ENCODE measurements at regions not wholly inside any gene's neighbourhood (a gene's known extent, or its start where the extent isn't known, plus 50 kb on each side); places are given as distances from the start of the nearest gene placed in this dataset.

GRCh38 chr22:44423556-44424358 is 74.3 kb downstream of the RTL6 start:
- intact Hi-C loops (cut with micrococcal nuclease): no loop called here

DNA sequence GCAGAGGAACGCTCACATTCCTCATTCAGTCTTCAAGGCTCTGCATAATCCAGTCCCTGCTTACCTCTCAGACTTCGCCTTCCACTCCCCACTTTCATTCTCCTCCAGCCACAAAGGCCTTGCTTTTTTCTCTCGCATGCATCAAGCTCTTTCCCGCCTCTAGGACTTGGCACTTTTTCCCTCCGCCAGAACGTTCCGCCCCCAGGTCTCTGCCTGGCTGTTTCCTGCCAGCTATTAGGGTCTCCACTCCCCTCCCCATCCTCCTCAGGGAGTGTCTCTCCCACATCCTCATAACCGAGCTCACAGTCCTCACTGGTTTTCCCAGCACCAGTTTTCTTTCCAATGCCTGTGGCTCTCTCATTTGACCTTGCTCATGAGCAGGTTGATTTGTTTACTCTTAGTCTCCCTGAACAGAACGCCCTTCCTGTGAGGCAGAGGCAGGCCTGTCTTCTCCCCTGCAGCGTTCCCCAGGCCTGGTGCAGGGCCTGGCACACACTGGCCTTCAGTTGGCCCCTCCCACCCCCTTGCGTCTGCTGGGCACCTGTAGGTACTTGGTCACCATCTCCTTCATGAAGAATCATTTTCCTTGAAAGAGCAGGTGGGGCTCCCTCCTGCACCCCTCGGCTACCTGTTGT is 75.2 kb downstream of the RTL6 start:
- intact Hi-C loops (cut with micrococcal nuclease): no loop called here

GRCh38 chr22:44419429-44419828 is 78.6 kb downstream of the RTL6 start:
- intact Hi-C loops (cut with micrococcal nuclease): no loop called here

- intact Hi-C loops (cut with micrococcal nuclease): no loop called here
Measured at GRCh38 chr22:44413211-44413610, 84.8 kb downstream of the RTL6 start.

DNA sequence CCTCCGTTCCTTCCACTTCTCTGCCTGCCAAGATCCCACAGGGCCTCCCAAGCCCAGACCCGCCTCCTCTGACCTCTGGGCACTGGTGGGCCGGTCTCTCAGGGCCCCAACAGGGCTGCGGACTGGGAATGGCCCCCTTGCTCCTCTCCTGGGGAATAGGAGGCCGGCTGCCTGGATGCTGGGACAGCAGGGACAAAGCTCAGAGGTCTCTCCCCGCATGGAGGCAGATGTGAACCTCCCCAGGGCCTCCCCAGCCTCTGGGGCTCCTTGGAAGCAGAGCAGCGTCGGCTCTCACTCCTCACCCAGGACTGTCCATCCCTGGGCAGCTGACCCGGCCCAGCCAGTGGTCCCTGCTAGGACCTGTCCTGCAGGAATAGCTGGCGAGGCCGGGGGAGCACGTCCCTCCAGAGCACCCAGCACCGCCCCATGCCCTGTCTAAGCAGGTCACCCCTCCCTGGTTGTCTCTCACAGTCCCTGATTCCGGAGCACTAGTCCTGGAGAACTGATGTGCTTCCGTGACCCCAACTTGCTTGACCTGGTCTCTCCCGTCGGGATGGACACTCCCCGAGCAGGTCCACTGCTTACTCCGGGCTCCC is 85.8 kb downstream of the RTL6 start:
- intact Hi-C loops (cut with micrococcal nuclease): no loop called here

GRCh38 chr22:44411226-44412135 is 86.6 kb downstream of the RTL6 start:
- intact Hi-C loops (cut with micrococcal nuclease): no loop called here

GRCh38 chr22:44410451-44410991 is 87.5 kb downstream of the RTL6 start:
- intact Hi-C loops (cut with micrococcal nuclease): no loop called here

- intact Hi-C loops (cut with micrococcal nuclease): loop anchor here (5.0 kb wide), 1 partner anchor 682 kb away; no protein-coding TSS in a partner anchor
Measured at GRCh38 chr22:44409974-44410316, 88.1 kb downstream of the RTL6 start.

DNA sequence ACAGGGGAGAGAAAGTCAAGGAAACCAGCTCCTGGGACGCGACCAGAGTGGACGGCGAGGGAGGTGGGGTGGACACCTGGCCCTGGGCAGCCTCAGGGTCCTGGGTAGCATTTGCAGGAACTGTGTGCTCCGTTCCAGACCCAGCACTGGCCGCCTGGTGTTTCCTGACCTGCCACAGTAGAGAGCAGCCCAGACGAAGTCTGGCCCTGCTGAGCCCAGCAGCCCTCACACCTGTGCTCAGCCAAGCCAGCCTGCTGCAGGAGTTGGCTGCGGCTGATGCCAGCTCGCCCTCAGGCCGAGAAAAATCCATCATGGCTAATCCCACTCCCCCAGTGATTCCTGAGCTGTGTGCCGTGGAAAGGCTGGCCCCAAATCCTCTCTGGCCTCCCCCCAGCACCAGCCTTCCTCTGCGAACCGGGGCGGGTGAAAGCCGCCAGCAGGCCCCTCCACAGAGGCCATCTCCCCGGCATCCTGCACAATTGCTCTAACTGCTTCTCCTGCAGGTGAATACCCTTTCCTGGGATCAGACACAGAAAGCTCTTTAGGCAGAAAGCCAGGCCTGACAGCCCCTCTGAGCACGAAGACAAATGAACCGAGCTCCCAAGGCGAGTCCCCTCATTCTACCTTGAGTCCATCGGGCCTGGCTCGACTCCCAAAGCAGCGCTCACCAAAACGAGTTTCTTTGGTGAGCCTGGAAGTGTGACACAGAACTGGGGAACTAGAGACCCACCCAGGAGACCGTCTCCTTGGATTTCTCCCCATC is 88.6 kb downstream of the RTL6 start:
- intact Hi-C loops (cut with micrococcal nuclease): loop anchor here (5.0 kb wide), 1 partner anchor 683 kb away; no protein-coding TSS in a partner anchor

- intact Hi-C loops (cut with micrococcal nuclease): loop anchor here (5.0 kb wide), 1 partner anchor 683 kb away; no protein-coding TSS in a partner anchor
Measured at GRCh38 chr22:44408829-44409192, 89.2 kb downstream of the RTL6 start.

- intact Hi-C loops (cut with micrococcal nuclease): loop anchor here (5.0 kb wide), 1 partner anchor 684 kb away; no protein-coding TSS in a partner anchor
Measured at GRCh38 chr22:44407987-44408828, 89.8 kb downstream of the RTL6 start.

DNA sequence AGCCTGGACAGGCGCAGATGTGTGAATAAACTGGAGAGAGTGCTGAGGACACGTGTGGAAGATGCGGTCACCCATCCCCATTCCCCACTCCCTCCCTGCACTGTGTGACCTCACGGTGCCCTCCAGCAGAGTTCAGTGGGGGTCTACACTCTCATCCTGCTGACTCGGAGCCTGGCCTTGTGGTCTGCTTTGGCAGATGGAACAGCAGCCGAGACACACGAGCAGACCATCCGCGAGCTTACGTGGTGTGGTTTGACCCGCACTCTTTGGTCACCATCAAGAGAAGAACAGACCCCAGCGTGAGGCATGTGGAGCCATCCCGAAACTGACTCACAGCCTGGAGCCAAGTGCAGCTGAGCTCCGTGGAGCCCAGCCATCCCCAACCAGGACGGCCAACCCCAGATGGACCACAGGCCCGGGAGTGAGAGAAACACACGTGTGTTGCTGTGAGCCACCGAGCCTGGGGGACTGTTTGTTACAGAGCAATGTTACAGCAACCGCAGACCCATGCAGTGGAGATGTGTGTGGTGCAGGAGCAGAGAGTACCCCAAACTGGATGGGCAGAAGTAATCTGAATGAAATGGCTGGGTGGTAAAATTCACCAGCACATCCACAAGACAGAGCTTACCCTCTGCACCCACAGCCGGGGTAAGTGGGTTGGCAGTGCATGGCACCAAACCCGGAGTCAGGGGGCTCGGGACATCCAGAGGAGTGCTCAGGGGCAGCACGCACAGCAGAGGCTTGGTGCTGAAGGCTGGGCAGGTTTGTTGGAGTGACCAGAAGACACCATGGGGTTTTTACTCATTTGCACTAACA is 90.7 kb downstream of the RTL6 start:
- intact Hi-C loops (cut with micrococcal nuclease): loop anchor here (5.0 kb wide), 1 partner anchor 685 kb away; no protein-coding TSS in a partner anchor

DNA sequence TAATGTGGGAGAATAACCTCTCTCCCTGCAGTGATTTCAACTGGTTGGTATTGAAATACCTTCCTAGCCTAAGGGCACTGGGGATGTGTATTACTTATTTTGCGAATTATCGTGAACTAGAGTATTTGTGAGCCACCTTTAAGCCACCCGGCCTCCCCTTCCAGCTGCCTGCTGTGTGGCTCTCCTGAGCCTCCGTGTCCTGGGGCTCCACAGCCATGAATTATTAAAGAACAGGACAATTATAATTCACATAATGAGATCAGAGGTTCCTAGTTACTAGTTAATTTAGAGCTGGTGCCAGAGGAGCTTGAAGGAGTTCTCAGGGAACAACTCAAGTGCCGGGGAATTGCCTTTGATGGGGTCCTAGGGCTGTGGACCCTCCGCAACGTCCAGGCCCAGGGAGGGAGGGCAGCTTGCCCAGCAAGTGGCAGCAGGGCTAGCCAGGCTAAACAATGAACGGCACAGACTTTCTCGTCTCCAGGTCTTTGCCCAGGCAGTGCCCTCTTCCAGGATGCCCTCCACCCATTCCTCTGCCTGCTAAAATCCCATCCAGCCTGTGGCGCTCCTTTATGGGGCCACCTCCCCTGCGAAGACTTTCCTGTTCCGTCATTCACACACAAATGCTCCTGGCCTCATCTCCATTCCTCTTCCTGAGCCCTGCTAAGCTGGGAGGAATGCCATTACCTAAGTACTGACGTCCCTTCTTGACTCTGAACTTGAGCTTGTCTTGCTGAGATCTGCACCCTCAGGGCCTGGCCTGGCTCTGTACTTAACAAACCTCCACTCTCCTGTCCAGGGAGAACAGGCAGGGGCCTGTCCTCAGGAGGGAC is 91.5 kb downstream of the RTL6 start:
- intact Hi-C loops (cut with micrococcal nuclease): loop anchor here (5.0 kb wide), 1 partner anchor 686 kb away; no protein-coding TSS in a partner anchor

GRCh38 chr22:44405661-44406060 is 92.4 kb downstream of the RTL6 start:
- intact Hi-C loops (cut with micrococcal nuclease): loop anchor here (5.0 kb wide), 1 partner anchor 687 kb away; no protein-coding TSS in a partner anchor

- intact Hi-C loops (cut with micrococcal nuclease): loop anchor here (5.0 kb wide), 1 partner anchor 688 kb away; no protein-coding TSS in a partner anchor
Measured at GRCh38 chr22:44404341-44405020, 91.7 kb upstream of the SHISAL1 start.

DNA sequence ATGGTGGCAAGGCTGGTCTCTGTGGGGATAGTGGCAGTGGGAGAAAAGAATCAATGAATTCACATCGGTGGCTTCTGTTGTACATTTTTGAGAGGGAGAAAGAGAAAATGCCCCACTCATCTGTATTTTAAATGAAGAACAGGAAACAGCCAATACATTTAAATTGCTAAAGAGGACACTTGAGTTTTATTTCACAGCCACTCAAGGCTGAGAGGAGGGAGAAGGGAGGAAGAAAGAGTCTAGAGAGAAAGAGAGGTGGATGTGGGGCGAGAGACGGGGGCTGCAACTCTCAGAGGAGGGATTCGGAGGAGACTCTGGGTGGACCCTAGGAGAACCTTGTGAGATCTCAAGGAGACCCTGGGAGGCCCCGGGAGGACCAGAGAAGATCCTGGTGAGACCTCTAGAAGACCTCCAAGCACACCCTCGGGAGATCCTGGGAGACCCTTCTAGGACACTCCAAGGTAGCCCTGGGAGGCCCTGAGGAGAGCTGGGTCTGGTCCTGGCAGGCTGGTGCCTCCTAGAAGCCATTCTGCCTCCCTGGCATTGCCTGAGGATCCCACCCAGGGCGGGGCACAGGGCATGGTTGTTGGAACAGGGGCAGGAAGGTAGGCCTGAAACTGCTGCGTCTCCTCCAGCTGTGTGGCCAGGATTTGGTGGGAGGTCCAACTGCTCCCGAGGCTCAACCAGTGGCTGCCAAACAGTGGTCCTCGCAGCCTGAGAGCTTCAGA is 91.0 kb upstream of the SHISAL1 start:
- intact Hi-C loops (cut with micrococcal nuclease): no loop called here
